SIG-M5 (cell line): ENCODE measurements at regions not wholly inside any gene's neighbourhood (a gene's known extent, or its start where the extent isn't known, plus 50 kb on each side); places are given as distances from the start of the nearest gene placed in this dataset.

ENCODE experiments used
- DNase-seq: peaks from one replicate; lab custom pipeline; 2025; lab: John Stamatoyannopoulos, UW

DNA sequence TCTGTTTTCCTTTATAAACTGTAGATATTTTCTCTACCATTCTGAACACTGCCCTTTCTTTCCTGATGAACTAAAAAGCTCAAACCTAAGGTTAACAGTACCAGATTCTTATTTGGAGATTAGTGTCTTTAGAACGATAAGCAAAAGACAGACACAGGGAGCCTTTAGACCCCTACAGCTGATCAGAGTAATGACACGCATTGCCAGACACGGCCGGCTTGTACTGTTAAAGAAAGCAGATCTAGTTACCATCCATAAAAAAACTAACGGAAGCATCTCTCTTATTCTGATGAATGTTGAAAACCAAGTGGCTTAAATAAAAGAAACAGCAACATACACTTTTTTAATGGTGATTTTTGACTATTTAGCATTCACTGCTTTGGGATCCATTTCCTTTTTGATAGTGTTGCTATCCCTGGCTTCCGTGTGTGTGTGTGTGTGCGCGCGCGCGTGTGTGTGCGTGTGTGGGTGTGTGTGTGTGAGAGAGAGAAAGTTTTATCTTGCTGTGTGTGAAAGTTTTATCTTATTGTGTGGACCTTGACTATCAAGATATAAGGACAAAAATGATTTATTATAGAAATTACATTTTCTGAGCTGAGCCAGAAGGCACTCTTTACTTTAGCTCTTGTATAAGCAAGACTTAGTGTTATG is 95.6 kb upstream of the SLC35B3 start:
- no peak for DNase-seq

DNA sequence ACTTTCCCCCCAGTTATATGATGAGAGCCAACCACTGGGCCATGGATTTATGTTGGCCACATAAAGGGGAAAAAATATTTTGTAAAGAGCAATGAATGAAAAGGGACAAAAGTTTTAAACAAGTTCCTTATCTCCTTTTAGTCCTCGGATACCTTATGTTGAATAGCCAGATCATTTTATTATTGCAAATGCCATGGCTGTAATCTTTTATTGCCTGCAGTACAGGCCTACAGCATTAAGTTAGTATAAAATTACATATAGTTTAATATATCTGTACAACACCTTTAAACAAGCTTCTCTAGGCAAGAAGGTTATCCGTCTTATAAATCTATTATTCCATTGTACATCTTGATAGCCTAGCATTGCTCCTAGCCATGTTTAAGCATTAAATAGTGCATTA is 93.9 kb upstream of the SLC35B3 start:
- DNase-seq: no peak

DNA sequence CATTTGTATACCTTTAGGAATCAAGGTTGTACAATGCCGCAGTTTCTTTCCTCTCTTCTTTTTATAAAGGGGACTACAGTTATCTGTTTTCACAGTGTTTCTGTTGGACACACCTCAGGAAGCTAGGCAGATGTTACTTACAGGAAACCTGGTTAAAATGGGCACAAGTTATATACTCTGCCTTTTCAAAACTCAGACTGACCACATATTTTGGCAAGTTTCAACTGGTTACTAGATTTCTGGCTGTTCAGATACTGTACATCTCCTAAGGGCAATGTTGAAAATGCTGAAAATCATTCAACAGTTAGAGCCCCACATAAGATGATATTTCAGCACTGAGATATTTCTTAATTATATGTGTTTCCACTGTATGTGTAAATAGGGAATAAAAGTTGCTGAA is 92.5 kb upstream of the SLC35B3 start:
- DNase-seq: no peak

- DNase-seq: no peak
Observed at GRCh38 chr6:8526624-8527023, 91.3 kb upstream of the SLC35B3 start.

DNA sequence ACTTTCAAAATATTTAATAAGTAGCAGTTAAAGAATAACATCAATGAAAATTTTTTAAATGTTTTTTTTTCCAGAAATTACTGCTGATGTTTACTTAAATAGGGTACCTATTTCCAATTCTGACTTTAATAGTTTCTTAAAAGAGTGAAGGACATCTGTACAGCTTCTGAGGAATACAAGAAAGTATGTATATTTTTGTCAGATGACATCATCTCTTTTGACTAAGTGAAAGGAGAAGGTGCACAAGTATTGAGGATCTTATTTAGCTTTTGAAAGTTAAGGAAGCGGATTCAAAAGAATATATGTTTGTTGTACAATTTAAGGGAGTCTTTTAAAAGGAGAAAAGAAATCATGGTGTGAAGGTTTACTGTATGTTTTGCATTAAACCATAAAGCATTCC is 90.0 kb upstream of the SLC35B3 start:
- no peak for DNase-seq

GRCh38 chr6:8513174-8513573 is 77.8 kb upstream of the SLC35B3 start:
- no peak for DNase-seq

- DNase-seq: no peak
Observed at GRCh38 chr6:8507286-8507685, 71.9 kb upstream of the SLC35B3 start.

DNA sequence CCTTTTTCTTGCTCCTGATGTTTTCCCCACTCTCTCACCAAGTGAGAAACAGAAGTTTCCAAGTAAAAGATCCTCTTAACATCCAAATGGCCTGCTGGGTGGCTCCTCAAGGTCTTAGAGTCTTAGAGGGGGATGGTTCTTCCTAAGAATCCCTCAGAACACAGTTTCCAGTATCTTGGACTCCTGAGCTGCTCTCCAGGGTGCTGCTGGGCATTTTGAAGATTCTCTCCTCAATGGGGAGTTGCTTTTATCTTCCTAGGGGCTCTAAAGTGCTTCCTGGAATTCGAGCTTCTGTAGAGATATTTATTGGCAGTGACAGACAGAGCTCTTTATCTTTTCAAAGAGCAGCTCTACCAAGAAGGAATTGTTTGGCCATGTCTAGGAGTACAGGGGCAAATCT is 70.8 kb upstream of the SLC35B3 start:
- no peak for DNase-seq

DNA sequence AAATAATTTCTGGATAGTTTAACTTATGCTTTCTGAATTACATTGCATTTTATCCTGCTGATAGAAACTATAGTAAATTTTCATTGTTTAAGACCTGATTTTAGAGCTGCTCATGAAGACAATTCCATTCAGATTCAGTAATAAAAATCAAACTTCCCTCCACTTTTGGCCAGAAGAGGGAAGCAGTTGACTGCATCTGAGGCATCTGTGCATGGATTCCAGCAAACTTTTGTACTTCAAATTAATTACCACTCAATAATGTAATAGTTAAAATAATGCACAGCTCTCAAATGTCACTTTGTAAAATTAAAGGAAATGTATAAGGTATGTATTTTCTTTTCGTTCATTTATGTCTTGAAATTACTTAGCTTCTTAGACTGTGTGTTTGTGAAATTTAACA is 64.2 kb upstream of the SLC35B3 start:
- DNase-seq: no peak

- DNase-seq: no peak
Observed at GRCh38 chr6:8494730-8495129, 59.4 kb upstream of the SLC35B3 start.

GRCh38 chr6:8492536-8493133 is 57.3 kb upstream of the SLC35B3 start:
- DNase-seq: no peak
